Panc1 (cell line): ENCODE measurements at regions not wholly inside any gene's neighbourhood (a gene's known extent, or its start where the extent isn't known, plus 50 kb on each side); places are given as distances from the start of the nearest gene placed in this dataset.

Experiments used
- ATAC-seq: fragments of 200-7000 bp; cut with Tn5 transposase; 2 replicates; pipeline ENCODE4 v1.9.1; 2020; ENCODE audit warnings: mild to moderate bottlenecking, moderate library complexity
- BruUV-seq: library from RNA; stranded (reverse); fragments of 400-500 nt; replicated peaks from 2 replicates; lab custom pipeline; 2021; lab: Mats Ljungman, UMichigan
- CTCF ChIA-PET: fragments of 300-600 bp; sonication (Branson Sonifier 250); formaldehyde crosslinking; loops from one replicate; lab custom pipeline; 2022; ENCODE audit warnings: antibody characterized with exemption; lab: Charles Lee
- POLR2A ChIA-PET: fragments of 300-600 bp; sonication (Branson Sonifier 250); formaldehyde crosslinking; loops from one replicate; lab custom pipeline; 2022; ENCODE audit warnings: antibody characterized with exemption; lab: Charles Lee
- DNase-seq: peaks from one replicate; pipeline ENCODE4 v3.0.0-alpha.2; 2010; ENCODE audit warnings: low read depth, low spot score
- H3K27ac ChIP-seq: 2 replicates; pipeline ENCODE4 v1.5.1; 2011; ENCODE audit warnings: mild to moderate bottlenecking, low read length, inconsistent platforms
- H3K27me3 ChIP-seq: fragments of 200-500 bp; sonication (Bioruptor generic); 2 replicates; pipeline ENCODE4 v1.6.0; 2014; ENCODE audit warnings: low read length, inconsistent platforms; ENCODE audit not compliant: control insufficient read depth, insufficient read depth
- H3K36me3 ChIP-seq: fragments of 200-500 bp; sonication (Bioruptor generic); 2 replicates; pipeline ENCODE4 v1.5.1; 2014; ENCODE audit warnings: inconsistent platforms, mild to moderate bottlenecking, low read length, moderate library complexity; ENCODE audit not compliant: control insufficient read depth, insufficient read depth
- H3K4me1 ChIP-seq: 2 replicates; pipeline ENCODE4 v1.5.1; 2011; ENCODE audit warnings: inconsistent platforms, mild to moderate bottlenecking, low read length, moderate library complexity; ENCODE audit not compliant: control insufficient read depth, insufficient read depth
- H3K4me3 ChIP-seq, 2 experiments: 2 replicates each; pipeline ENCODE4 v1.5.1; 2011 to 2012; ENCODE audit warnings: low read depth in 2 of 2, low read length in 2 of 2, mild to moderate bottlenecking in 2 of 2, inconsistent platforms in 1 of 2, moderate library complexity in 1 of 2
- H3K9me3 ChIP-seq: fragments of 200-500 bp; sonication (Bioruptor generic); 2 replicates; pipeline ENCODE4 v1.5.1; 2014; ENCODE audit warnings: low read depth, mild to moderate bottlenecking, inconsistent platforms, low read length, moderate library complexity; ENCODE audit not compliant: control insufficient read depth, insufficient read depth
- POLR2AphosphoS5 ChIP-seq: IDR thresholded peaks from 2 replicates; pipeline ENCODE4 v1.6.1; 2012; ENCODE audit warnings: mild to moderate bottlenecking, low read depth, low read length, moderate library complexity
- SIN3A ChIP-seq: IDR thresholded peaks from 2 replicates; pipeline ENCODE4 v1.6.1; 2012; ENCODE audit warnings: low read depth, mild to moderate bottlenecking, low read length, moderate library complexity, borderline replicate concordance; ENCODE audit not compliant: insufficient read depth
- TCF7L2 ChIP-seq: IDR thresholded peaks from 2 replicates; pipeline ENCODE4 v1.6.1; 2011; ENCODE audit warnings: mild to moderate bottlenecking, low read depth, low read length, inconsistent platforms
- in situ Hi-C: cut with HindIII; loops from 2 replicates; pipeline ENCODE4 v1.10.0; 2016; ENCODE audit warnings: low sequenced_read_pairs, low pct_unique_long_range_greater_than_20kb
- intact Hi-C: fragments of 100-400 bp; cut with micrococcal nuclease; formaldehyde crosslinking; loops from one replicate; pipeline ENCODE4 v1.10.0; 2022; ENCODE audit not compliant: unreplicated experiment
- TF ChIP-seq, protein P1 (sequence below), 2 experiments: IDR thresholded peaks; 2 replicates each; pipeline ENCODE4 v1.6.1; 2011 to 2012; ENCODE audit warnings: low read depth in 2 of 2, control low read depth in 1 of 2, low read length in 1 of 2, mild to moderate bottlenecking in 1 of 2, moderate library complexity in 1 of 2; ENCODE audit not compliant: insufficient read depth in 1 of 2
- TF ChIP-seq, protein P2 (sequence below): fragments of 450-650 bp; IDR thresholded peaks from 2 replicates; pipeline ENCODE4 v1.5.1; 2017; ENCODE audit warnings: mild to moderate bottlenecking

DNA sequence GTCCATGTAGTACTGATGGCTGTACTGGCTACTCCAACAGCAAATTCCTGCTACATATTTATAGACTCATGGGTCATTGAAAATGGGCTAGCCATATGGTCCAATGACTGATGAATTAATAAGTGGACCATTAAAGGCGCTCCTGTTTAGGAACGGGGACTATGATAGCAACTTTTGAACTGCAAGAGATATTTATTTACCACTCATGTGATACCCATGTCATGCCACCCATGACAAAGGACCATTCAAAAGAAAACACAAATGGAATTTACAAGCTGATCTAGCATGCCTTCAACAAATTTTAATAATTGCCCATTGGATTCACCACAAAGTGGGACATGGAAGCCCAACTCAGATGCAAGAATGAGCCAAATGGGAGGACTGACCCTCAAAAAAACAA, 240.0 kb upstream of the GALNTL6 start:
- Histone ChIP-seq H3K4me3 (no peak overlapping the region), H3K27me3 (no peaks in the 10 kb centered on the region), H3K4me1 (no peaks in the 10 kb centered on the region), H3K27ac (no peak overlapping the region), H3K36me3 (no peaks in the 10 kb centered on the region), H3K9me3 (no peaks in the 10 kb centered on the region)
- intact Hi-C loops (no loop called here), in situ Hi-C loops (no loop called here)
- no peak for TF ChIP-seq POLR2AphosphoS5
- no TSS peak for BruUV-seq
- ChIA-PET POLR2A (no interaction called here), CTCF (no interaction called here)
- DNase-seq (no peak), ATAC-seq (no peak)

DNA sequence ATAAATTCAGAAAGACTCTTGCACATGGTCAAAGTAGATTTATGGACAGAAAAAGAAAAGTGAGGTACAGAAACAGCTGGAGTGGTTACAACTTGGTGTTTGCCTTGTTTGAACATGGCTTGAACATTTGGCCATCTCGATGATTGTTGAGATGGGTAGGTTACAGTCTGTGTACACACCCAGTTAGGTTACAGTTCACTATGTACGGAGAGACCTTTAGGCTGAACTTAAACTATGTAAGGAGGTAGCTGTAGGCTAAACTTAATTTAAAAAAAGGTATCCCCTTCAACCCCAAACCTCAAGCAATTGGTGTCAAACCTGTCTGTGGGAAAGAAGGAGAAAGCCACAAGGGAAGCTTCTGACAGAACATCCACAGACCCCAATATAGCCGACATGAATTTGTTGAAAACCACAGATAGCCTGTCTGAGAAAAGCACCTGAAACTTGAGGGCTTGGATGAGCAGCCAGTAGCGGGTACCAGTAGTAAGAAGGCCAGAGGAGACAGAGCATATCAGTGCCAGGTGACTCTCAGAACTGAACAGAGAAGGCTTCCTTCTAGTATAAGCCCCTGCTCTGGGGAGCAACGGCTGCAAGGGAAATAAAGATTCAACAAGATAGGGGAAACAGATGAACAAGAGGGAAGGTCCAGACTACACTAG, 247.9 kb upstream of the GALNTL6 start:
- intact Hi-C loops = no loop called here
- ATAC-seq (no peak), DNase-seq (no peak)
- H3K27me3 ChIP-seq = no peaks in the 10 kb centered on the region
- in situ Hi-C loops = no loop called here
- H3K4me3 ChIP-seq = no peak overlapping the region
- TF ChIP-seq, protein P1, sequence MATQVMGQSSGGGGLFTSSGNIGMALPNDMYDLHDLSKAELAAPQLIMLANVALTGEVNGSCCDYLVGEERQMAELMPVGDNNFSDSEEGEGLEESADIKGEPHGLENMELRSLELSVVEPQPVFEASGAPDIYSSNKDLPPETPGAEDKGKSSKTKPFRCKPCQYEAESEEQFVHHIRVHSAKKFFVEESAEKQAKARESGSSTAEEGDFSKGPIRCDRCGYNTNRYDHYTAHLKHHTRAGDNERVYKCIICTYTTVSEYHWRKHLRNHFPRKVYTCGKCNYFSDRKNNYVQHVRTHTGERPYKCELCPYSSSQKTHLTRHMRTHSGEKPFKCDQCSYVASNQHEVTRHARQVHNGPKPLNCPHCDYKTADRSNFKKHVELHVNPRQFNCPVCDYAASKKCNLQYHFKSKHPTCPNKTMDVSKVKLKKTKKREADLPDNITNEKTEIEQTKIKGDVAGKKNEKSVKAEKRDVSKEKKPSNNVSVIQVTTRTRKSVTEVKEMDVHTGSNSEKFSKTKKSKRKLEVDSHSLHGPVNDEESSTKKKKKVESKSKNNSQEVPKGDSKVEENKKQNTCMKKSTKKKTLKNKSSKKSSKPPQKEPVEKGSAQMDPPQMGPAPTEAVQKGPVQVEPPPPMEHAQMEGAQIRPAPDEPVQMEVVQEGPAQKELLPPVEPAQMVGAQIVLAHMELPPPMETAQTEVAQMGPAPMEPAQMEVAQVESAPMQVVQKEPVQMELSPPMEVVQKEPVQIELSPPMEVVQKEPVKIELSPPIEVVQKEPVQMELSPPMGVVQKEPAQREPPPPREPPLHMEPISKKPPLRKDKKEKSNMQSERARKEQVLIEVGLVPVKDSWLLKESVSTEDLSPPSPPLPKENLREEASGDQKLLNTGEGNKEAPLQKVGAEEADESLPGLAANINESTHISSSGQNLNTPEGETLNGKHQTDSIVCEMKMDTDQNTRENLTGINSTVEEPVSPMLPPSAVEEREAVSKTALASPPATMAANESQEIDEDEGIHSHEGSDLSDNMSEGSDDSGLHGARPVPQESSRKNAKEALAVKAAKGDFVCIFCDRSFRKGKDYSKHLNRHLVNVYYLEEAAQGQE (IDR thresholded peaks at IDR 0.05; ENCODE audit: insufficient read depth in 1 of 2, low read depth in 2 of 2, low read length in 1 of 2) = no peak
- TF ChIP-seq, protein P2, sequence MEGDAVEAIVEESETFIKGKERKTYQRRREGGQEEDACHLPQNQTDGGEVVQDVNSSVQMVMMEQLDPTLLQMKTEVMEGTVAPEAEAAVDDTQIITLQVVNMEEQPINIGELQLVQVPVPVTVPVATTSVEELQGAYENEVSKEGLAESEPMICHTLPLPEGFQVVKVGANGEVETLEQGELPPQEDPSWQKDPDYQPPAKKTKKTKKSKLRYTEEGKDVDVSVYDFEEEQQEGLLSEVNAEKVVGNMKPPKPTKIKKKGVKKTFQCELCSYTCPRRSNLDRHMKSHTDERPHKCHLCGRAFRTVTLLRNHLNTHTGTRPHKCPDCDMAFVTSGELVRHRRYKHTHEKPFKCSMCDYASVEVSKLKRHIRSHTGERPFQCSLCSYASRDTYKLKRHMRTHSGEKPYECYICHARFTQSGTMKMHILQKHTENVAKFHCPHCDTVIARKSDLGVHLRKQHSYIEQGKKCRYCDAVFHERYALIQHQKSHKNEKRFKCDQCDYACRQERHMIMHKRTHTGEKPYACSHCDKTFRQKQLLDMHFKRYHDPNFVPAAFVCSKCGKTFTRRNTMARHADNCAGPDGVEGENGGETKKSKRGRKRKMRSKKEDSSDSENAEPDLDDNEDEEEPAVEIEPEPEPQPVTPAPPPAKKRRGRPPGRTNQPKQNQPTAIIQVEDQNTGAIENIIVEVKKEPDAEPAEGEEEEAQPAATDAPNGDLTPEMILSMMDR = no peak
- TF ChIP-seq POLR2AphosphoS5 (no peak), TCF7L2 (no peak)
- BruUV-seq = no TSS peak
- no peaks in the 10 kb centered on the region for H3K9me3 ChIP-seq
- CTCF ChIA-PET = no interaction called here
- no peak overlapping the region for H3K27ac ChIP-seq
- POLR2A ChIA-PET = no interaction called here
- no peaks in the 10 kb centered on the region for H3K36me3 ChIP-seq
- H3K4me1 ChIP-seq = no peaks in the 10 kb centered on the region

DNA sequence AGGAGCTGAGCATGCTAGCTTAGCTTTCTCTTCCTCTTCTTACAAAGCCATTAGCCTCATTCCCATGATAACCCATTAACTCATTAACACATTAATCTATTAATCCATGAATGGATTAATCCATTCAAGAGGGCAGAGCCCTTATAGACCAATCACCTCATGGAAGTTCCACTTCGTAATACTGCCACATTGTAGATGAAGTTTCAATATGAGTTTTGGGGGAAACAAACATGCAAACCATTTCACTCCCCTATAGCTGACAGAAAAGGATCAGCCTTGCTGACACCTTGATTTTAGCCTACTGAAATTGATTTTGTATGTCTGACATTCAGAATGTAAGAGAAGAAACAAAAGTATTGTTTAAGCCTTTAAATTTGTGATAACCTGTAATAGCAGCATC, 251.8 kb upstream of the GALNTL6 start:
- intact Hi-C loops = no loop called here
- no TSS peak for BruUV-seq

More for the DNA sequence above, 251.8 kb upstream of the GALNTL6 start:
- Histone ChIP-seq H3K9me3 (no peaks in the 10 kb centered on the region), H3K27ac (no peak overlapping the region), H3K4me3 (no peak overlapping the region), H3K36me3 (no peaks in the 10 kb centered on the region), H3K27me3 (no peaks in the 10 kb centered on the region), H3K4me1 (no peaks in the 10 kb centered on the region)
- ATAC-seq (no peak), DNase-seq (no peak)
- TF ChIP-seq, protein P2 = no peak
- TF ChIP-seq SIN3A = no peak
- TF ChIP-seq, protein P1 (IDR thresholded peaks at IDR 0.05; ENCODE audit: insufficient read depth in 1 of 2, low read depth in 2 of 2, low read length in 1 of 2) = no peak
- TF ChIP-seq TCF7L2 = no peak
- no peak for TF ChIP-seq POLR2AphosphoS5
- in situ Hi-C loops = no loop called here
- ChIA-PET POLR2A (no interaction called here), CTCF (no interaction called here)
